MCF 10A (cell line): ENCODE measurements at regions not wholly inside any gene's neighbourhood (a gene's known extent, or its start where the extent isn't known, plus 50 kb on each side); places are given as distances from the start of the nearest gene placed in this dataset.

ENCODE experiments used
- BruUV-seq: library from RNA; stranded (reverse); fragments of 400-500 nt; replicated peaks from 2 replicates; lab custom pipeline; 2021; lab: Mats Ljungman, UMichigan
- CTCF ChIA-PET: fragments of 300-600 bp; sonication (Branson Sonifier 250); formaldehyde crosslinking; extraction: SDS; loops from one replicate; lab custom pipeline; 2021; ENCODE audit warnings: antibody characterized with exemption, inconsistent platforms; lab: Yijun Ruan, JAX
- POLR2A ChIA-PET: fragments of 300-600, 350-650 bp; sonication (Branson Sonifier 250); formaldehyde crosslinking; extraction: SDS; loops from one replicate; lab custom pipeline; 2020; ENCODE audit warnings: antibody characterized with exemption, inconsistent platforms; lab: Yijun Ruan, JAX
- DNase-seq: peaks from one replicate; pipeline ENCODE4 v3.0.0-alpha.2; 2018; ENCODE audit not compliant: unreplicated experiment
- H3K27ac Mint-ChIP-seq: one replicate; pipeline ENCODE4 v1.8.0; 2022; ENCODE audit warnings: mild to moderate bottlenecking, low read depth, mixed read lengths; ENCODE audit not compliant: unreplicated experiment
- H3K27me3 Mint-ChIP-seq: one replicate; pipeline ENCODE4 v1.8.0; 2022; ENCODE audit warnings: mixed read lengths; ENCODE audit not compliant: insufficient read depth, unreplicated experiment
- H3K36me3 Mint-ChIP-seq: one replicate; pipeline ENCODE4 v1.8.0; 2022; ENCODE audit warnings: mild to moderate bottlenecking, moderate library complexity, mixed read lengths; ENCODE audit not compliant: insufficient read depth, unreplicated experiment
- H3K4me1 Mint-ChIP-seq: one replicate; pipeline ENCODE4 v1.8.0; 2022; ENCODE audit warnings: mixed read lengths; ENCODE audit not compliant: insufficient read depth, unreplicated experiment
- H3K4me3 Mint-ChIP-seq: one replicate; pipeline ENCODE4 v1.8.0; 2022; ENCODE audit warnings: mild to moderate bottlenecking, moderate library complexity, mixed read lengths; ENCODE audit not compliant: unreplicated experiment
- H3K9me3 Mint-ChIP-seq: one replicate; pipeline ENCODE4 v1.8.0; 2022; ENCODE audit warnings: mixed read lengths; ENCODE audit not compliant: unreplicated experiment
- intact Hi-C: fragments of 100-400 bp; cut with micrococcal nuclease; formaldehyde crosslinking; loops from 2 replicates; pipeline ENCODE4 v1.14.1; 2022
- TF ChIP-seq, protein P1 (sequence below): fragments of 200-600 bp; IDR thresholded peaks from one replicate; pipeline ENCODE4 v1.8.0; 2022; ENCODE audit warnings: antibody characterized with exemption, mild to moderate bottlenecking; ENCODE audit not compliant: unreplicated experiment

- ChIA-PET POLR2A (no interaction called here), CTCF (interaction anchor here (0.6 to 4.2 kb wide), 4 partner anchors 128 to 255 kb away, joined by 3 to 86 read pairs (median 5); no protein-coding TSS in a partner anchor)
- BruUV-seq, result no TSS peak
- intact Hi-C loops, result no loop called here
- Mint-ChIP-seq H3K27me3 (no peaks in the 10 kb centered on the region), H3K9me3 (no peaks in the 10 kb centered on the region), H3K4me1 (no peaks in the 10 kb centered on the region), H3K4me3 (no peak overlapping the region), H3K27ac (no peak overlapping the region), H3K36me3 (no peaks in the 10 kb centered on the region)
- no peak for DNase-seq
- TF ChIP-seq, protein P1, sequence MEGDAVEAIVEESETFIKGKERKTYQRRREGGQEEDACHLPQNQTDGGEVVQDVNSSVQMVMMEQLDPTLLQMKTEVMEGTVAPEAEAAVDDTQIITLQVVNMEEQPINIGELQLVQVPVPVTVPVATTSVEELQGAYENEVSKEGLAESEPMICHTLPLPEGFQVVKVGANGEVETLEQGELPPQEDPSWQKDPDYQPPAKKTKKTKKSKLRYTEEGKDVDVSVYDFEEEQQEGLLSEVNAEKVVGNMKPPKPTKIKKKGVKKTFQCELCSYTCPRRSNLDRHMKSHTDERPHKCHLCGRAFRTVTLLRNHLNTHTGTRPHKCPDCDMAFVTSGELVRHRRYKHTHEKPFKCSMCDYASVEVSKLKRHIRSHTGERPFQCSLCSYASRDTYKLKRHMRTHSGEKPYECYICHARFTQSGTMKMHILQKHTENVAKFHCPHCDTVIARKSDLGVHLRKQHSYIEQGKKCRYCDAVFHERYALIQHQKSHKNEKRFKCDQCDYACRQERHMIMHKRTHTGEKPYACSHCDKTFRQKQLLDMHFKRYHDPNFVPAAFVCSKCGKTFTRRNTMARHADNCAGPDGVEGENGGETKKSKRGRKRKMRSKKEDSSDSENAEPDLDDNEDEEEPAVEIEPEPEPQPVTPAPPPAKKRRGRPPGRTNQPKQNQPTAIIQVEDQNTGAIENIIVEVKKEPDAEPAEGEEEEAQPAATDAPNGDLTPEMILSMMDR, result no peak
These were observed 50.3 kb upstream of the HPF1 start for GRCh38 chr4:169807934-169808509.
